ENCODE measurements at regions not wholly inside any gene's neighbourhood (a gene's known extent, or its start where the extent isn't known, plus 50 kb on each side); places are given as distances from the start of the nearest gene placed in this dataset.

DNA sequence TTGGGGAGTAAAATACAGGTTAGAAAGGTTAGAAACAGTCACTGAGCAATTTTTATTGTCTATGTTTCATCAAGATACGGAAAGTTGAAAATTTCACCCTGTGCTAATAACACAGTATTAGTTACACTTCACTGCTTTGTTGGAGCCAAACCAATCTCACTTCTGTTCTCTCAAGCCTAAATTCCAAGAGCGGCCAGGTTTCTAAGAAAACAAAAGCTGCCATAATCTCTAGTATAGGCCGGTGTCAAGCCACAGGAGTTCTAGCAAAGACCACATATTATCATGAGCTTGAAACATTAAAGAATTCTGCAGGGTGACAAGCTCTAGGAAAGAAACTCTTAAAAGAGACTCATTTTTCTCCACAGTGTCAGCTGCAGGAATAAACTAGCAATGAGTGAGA, 128.7 kb downstream of the TXNL1 start:
- TF ChIP-seq, protein P1, sequence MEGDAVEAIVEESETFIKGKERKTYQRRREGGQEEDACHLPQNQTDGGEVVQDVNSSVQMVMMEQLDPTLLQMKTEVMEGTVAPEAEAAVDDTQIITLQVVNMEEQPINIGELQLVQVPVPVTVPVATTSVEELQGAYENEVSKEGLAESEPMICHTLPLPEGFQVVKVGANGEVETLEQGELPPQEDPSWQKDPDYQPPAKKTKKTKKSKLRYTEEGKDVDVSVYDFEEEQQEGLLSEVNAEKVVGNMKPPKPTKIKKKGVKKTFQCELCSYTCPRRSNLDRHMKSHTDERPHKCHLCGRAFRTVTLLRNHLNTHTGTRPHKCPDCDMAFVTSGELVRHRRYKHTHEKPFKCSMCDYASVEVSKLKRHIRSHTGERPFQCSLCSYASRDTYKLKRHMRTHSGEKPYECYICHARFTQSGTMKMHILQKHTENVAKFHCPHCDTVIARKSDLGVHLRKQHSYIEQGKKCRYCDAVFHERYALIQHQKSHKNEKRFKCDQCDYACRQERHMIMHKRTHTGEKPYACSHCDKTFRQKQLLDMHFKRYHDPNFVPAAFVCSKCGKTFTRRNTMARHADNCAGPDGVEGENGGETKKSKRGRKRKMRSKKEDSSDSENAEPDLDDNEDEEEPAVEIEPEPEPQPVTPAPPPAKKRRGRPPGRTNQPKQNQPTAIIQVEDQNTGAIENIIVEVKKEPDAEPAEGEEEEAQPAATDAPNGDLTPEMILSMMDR (IDR thresholded peaks at IDR 0.05), result no peak
- no peak for TF ChIP-seq POLR2A (IDR thresholded peaks at IDR 0.05)

Measured in prostate gland (tissue), 2 donors.